SH-SY5Y (cell line): ENCODE measurements at regions not wholly inside any gene's neighbourhood (a gene's known extent, or its start where the extent isn't known, plus 50 kb on each side); places are given as distances from the start of the nearest gene placed in this dataset.

Experiments
- GATA2 ChIP-seq: IDR thresholded peaks from 2 replicates; pipeline ENCODE4 v1.6.1; 2011; ENCODE audit warnings: mild to moderate bottlenecking, low read depth, low read length
- GATA3 ChIP-seq: IDR thresholded peaks from 2 replicates; pipeline ENCODE4 v1.6.1; 2011; ENCODE audit warnings: low read depth, mild to moderate bottlenecking, low read length, moderate library complexity

GRCh38 chr3:14263317-14264005, 84.8 kb downstream of the LSM3 start:
- no peak for TF ChIP-seq GATA2
- TF ChIP-seq GATA3 = no peak

GRCh38 chr3:14265246-14265962, 86.8 kb downstream of the LSM3 start:
- TF ChIP-seq GATA2 (no peak), GATA3 (no peak)

- no peak for TF ChIP-seq GATA3
- no peak for TF ChIP-seq GATA2
Measured at GRCh38 chr3:14266361-14266760, 87.7 kb downstream of the LSM3 start.

GRCh38 chr3:14267976-14268375, 89.4 kb downstream of the LSM3 start:
- TF ChIP-seq GATA3 (no peak), GATA2 (no peak)

GRCh38 chr3:14268897-14269296, 90.3 kb downstream of the LSM3 start:
- no peak for TF ChIP-seq GATA3
- TF ChIP-seq GATA2 = no peak

- TF ChIP-seq GATA3 = no peak
- no peak for TF ChIP-seq GATA2
Measured at GRCh38 chr3:14273901-14274611, 95.4 kb downstream of the LSM3 start.

- TF ChIP-seq GATA3 (no peak), GATA2 (no peak)
Measured at GRCh38 chr3:14274612-14274936, 96.0 kb downstream of the LSM3 start.

GRCh38 chr3:14274999-14275961, 96.7 kb downstream of the LSM3 start:
- TF ChIP-seq GATA3 = no peak
- TF ChIP-seq GATA2 = no peak

GRCh38 chr3:14275962-14276909, 97.6 kb downstream of the LSM3 start:
- no peak for TF ChIP-seq GATA2
- TF ChIP-seq GATA3 = no peak

GRCh38 chr3:14277557-14277956, 98.9 kb downstream of the LSM3 start:
- no peak for TF ChIP-seq GATA3
- no peak for TF ChIP-seq GATA2

- TF ChIP-seq GATA3 (no peak), GATA2 (no peak)
Measured at GRCh38 chr3:14278265-14278798, 99.7 kb downstream of the LSM3 start.

GRCh38 chr3:14278799-14279625, 100.4 kb downstream of the LSM3 start:
- no peak for TF ChIP-seq GATA2
- no peak for TF ChIP-seq GATA3
